ENCODE measurements at regions not wholly inside any gene's neighbourhood (a gene's known extent, or its start where the extent isn't known, plus 50 kb on each side); places are given as distances from the start of the nearest gene placed in this dataset.

- Histone ChIP-seq H3K4me1 (ENCODE audit: control insufficient read depth, extremely low read depth, insufficient read depth, low read length) (no peaks in the 10 kb centered on the region), H3K27me3 (ENCODE audit: control insufficient read depth in 2 of 2, insufficient read depth in 2 of 2, low read length in 2 of 2) (no peaks in the 10 kb centered on the region), H3K9ac (replicated peaks; ENCODE audit: extremely low read depth, insufficient read depth, low read length) (no peak overlapping the region), H3K9me1 (replicated peaks; ENCODE audit: control insufficient read depth, extremely low read depth, insufficient read depth, low read length) (no peaks in the 10 kb centered on the region), H3K79me2 (ENCODE audit: control insufficient read depth, insufficient read depth, low read length) (no peaks in the 10 kb centered on the region), H3K4me2 (ENCODE audit: insufficient read depth, low read length) (no peak overlapping the region), H3K4me3 (replicated peaks in 1 of 3; ENCODE audit: insufficient read depth in 1 of 3, low read depth in 1 of 3, low read length in 3 of 3) (no peak overlapping the region), H3K27ac (ENCODE audit: insufficient read depth, low read depth, low read length) (no peak overlapping the region), H3K9me3 (replicated peaks; ENCODE audit: control insufficient read depth, insufficient read depth, low read length) (no peaks in the 10 kb centered on the region), H3K36me3 (ENCODE audit: control insufficient read depth in 2 of 2, extremely low read depth in 1 of 2, insufficient read depth in 2 of 2, low read length in 2 of 2) (no peaks in the 10 kb centered on the region), H4K20me1 (replicated peaks; ENCODE audit: control insufficient read depth, extremely low read depth, insufficient read depth, low read length) (no peaks in the 10 kb centered on the region), H2AFZ (ENCODE audit: low read depth, low read length) (no peak overlapping the region)
- dilution Hi-C loops (cut with MboI; ENCODE audit: extremely low pct_ligation_motif_present, low sequenced_read_pairs) (no loop called here), intact Hi-C loops (cut with micrococcal nuclease) (no loop called here)
- DNase-seq (ENCODE audit: low read depth, low spot score) (no peak), FAIRE-seq (no peak)
- CTCF ChIA-PET = no interaction called here
- TF ChIP-seq FOS (IDR thresholded peaks at IDR 0.05; ENCODE audit: borderline replicate concordance, insufficient read depth, low read length) (no peak), CTCF (IDR thresholded peaks at IDR 0.05; ENCODE audit: extremely low read depth in 1 of 2, insufficient read depth in 1 of 2, low read depth in 1 of 2, low read length in 2 of 2) (no peak), MAX (IDR thresholded peaks at IDR 0.05; ENCODE audit: insufficient read depth, insufficient read length) (no peak), EZH2 (IDR thresholded peaks at IDR 0.05; ENCODE audit: borderline replicate concordance, low read depth, low read length, severe bottlenecking) (no peak), POLR2AphosphoS5 (IDR thresholded peaks at IDR 0.05; ENCODE audit: insufficient read depth, low read depth, low read length) (no peak), GATA2 (IDR thresholded peaks at IDR 0.05; ENCODE audit: insufficient read depth, insufficient read length, low read depth, low read length) (no peak), POLR2A (IDR thresholded peaks at IDR 0.05; ENCODE audit: low read depth, low read length) (no peak), MYC (IDR thresholded peaks at IDR 0.05; ENCODE audit: low read depth, low read length) (no peak)
- POLR2A ChIA-PET = no interaction called here
- no TSS peak for BruUV-seq (replicated peaks)
Measured at GRCh38 chr3:72681598-72681997, 166.6 kb downstream of the SHQ1 start.

All from endothelial cell of umbilical vein (primary cell).